Fibroblast of skin of scalp (primary cell): ENCODE measurements at regions not wholly inside any gene's neighbourhood (a gene's known extent, or its start where the extent isn't known, plus 50 kb on each side); places are given as distances from the start of the nearest gene placed in this dataset.
"Not testable (repeated sequence)": the region's sequence is repeated elsewhere in the genome, so short reads cannot be mapped to it uniquely, and the experiment has no call there.

ENCODE experiments used
- DNase-seq: peaks from one replicate; pipeline ENCODE4 v3.0.0-alpha.2; 2013

- peak; percentile 55 for DNase-seq
Observed at GRCh38 chr2:224650815-224651439, 65.2 kb downstream of the CCDC195 start.

GRCh38 chr2:224647684-224648083, 62.5 kb upstream of the CUL3 start:
- DNase-seq = not testable (repeated sequence)

- peak; percentile 33 for DNase-seq
Observed at GRCh38 chr2:224646242-224646846, 61.2 kb upstream of the CUL3 start.

GRCh38 chr2:224645722-224646121, 60.6 kb upstream of the CUL3 start:
- no peak for DNase-seq

- no peak for DNase-seq
Observed at GRCh38 chr2:224640679-224641078, 55.5 kb upstream of the CUL3 start.

GRCh38 chr2:224638301-224638823, 53.2 kb upstream of the CUL3 start:
- DNase-seq = no peak
